Chondrocyte (in vitro differentiated cells): ENCODE measurements at regions not wholly inside any gene's neighbourhood (a gene's known extent, or its start where the extent isn't known, plus 50 kb on each side); places are given as distances from the start of the nearest gene placed in this dataset.

Experiments used
- DNase-seq: peaks from one replicate; pipeline ENCODE4 v3.0.0; 2021; ENCODE audit warnings: mixed read lengths, low spot score
- H3K27ac Mint-ChIP-seq: one replicate; pipeline ENCODE4 v1.8.0; 2021; ENCODE audit warnings: mild to moderate bottlenecking, moderate library complexity, mixed read lengths; ENCODE audit not compliant: unreplicated experiment
- H3K27me3 Mint-ChIP-seq: 2 replicates; pipeline ENCODE4 v1.8.0; 2021; ENCODE audit warnings: low read depth, mixed read lengths
- H3K36me3 Mint-ChIP-seq: 2 replicates; pipeline ENCODE4 v1.8.0; 2021; ENCODE audit warnings: low read depth, mixed read lengths
- H3K4me1 Mint-ChIP-seq: 2 replicates; pipeline ENCODE4 v1.8.0; 2021; ENCODE audit warnings: low read depth, mild to moderate bottlenecking, mixed read lengths
- H3K4me3 Mint-ChIP-seq: one replicate; pipeline ENCODE4 v1.8.0; 2021; ENCODE audit warnings: mild to moderate bottlenecking, moderate library complexity, mixed read lengths; ENCODE audit not compliant: unreplicated experiment
- H3K9me3 Mint-ChIP-seq: 2 replicates; pipeline ENCODE4 v1.8.0; 2021; ENCODE audit warnings: low read depth, mixed read lengths
- CTCF ChIP-seq: fragments of 200-600 bp; sonication (generic); IDR thresholded peaks from 2 replicates; pipeline ENCODE4 v1.5.0; 2021; ENCODE audit warnings: antibody characterized with exemption, mild to moderate bottlenecking, moderate library complexity

GRCh38 chr10:108523016-108523800 is 1358.7 kb upstream of the SORCS1 start:
- no peaks in the 10 kb centered on the region for H3K27me3 Mint-ChIP-seq
- H3K9me3 Mint-ChIP-seq = no peaks in the 10 kb centered on the region
- no peak for TF ChIP-seq CTCF
- no peak for DNase-seq
- no peaks in the 10 kb centered on the region for H3K36me3 Mint-ChIP-seq
- no peaks in the 10 kb centered on the region for H3K4me1 Mint-ChIP-seq
- no peak overlapping the region for H3K27ac Mint-ChIP-seq
- H3K4me3 Mint-ChIP-seq = no peak overlapping the region

- Mint-ChIP-seq H3K27ac (no peak overlapping the region), H3K4me1 (no peaks in the 10 kb centered on the region), H3K27me3 (no peaks in the 10 kb centered on the region), H3K9me3 (no peaks in the 10 kb centered on the region), H3K4me3 (no peak overlapping the region), H3K36me3 (no peaks in the 10 kb centered on the region)
- DNase-seq = no peak
- no peak for TF ChIP-seq CTCF
Measured at GRCh38 chr10:108521827-108522492, 1357.5 kb upstream of the SORCS1 start.

- TF ChIP-seq CTCF = no peak
- H3K9me3 Mint-ChIP-seq = no peaks in the 10 kb centered on the region
- H3K4me1 Mint-ChIP-seq = no peaks in the 10 kb centered on the region
- H3K36me3 Mint-ChIP-seq = no peaks in the 10 kb centered on the region
- no peaks in the 10 kb centered on the region for H3K27me3 Mint-ChIP-seq
- no peak for DNase-seq
- no peak overlapping the region for H3K4me3 Mint-ChIP-seq
- no peak overlapping the region for H3K27ac Mint-ChIP-seq
Measured at GRCh38 chr10:108515821-108516220, 1351.3 kb upstream of the SORCS1 start.

GRCh38 chr10:108500396-108500795 is 1335.9 kb upstream of the SORCS1 start:
- H3K36me3 Mint-ChIP-seq = no peaks in the 10 kb centered on the region

More at GRCh38 chr10:108500396-108500795, 1335.9 kb upstream of the SORCS1 start:
- no peak overlapping the region for H3K4me3 Mint-ChIP-seq
- H3K9me3 Mint-ChIP-seq = peaks cover 19% of the 10 kb centered on the region
- H3K27me3 Mint-ChIP-seq = no peaks in the 10 kb centered on the region
- H3K4me1 Mint-ChIP-seq = no peaks in the 10 kb centered on the region
- H3K27ac Mint-ChIP-seq = no peak overlapping the region
- no peak for TF ChIP-seq CTCF
- no peak for DNase-seq
